ENCODE measurements at regions not wholly inside any gene's neighbourhood (a gene's known extent, or its start where the extent isn't known, plus 50 kb on each side); places are given as distances from the start of the nearest gene placed in this dataset.

- Histone ChIP-seq H3K9me2 (replicated peaks; ENCODE audit: insufficient read depth, low read length) (no peaks in the 10 kb centered on the region), H3K27me3 (ENCODE audit: low read length) (no peaks in the 10 kb centered on the region), H4K20me1 (ENCODE audit: low read depth, low read length) (no peaks in the 10 kb centered on the region), H3K4me3 (ENCODE audit: insufficient read depth, low read length, poor library complexity, severe bottlenecking) (no peak overlapping the region), H3K9me3 (ENCODE audit: insufficient read depth, low read length) (no peaks in the 10 kb centered on the region), H3K4me2 (ENCODE audit: low read depth, low read length, poor library complexity, severe bottlenecking) (no peak overlapping the region), H2AFZ (ENCODE audit: low read depth, low read length, severe bottlenecking) (no peak overlapping the region), H3K79me2 (ENCODE audit: insufficient read depth, low read length) (no peaks in the 10 kb centered on the region), H3K36me3 (ENCODE audit: low read length) (no peaks in the 10 kb centered on the region), H3F3A (ENCODE audit: insufficient read depth) (no peaks in the 10 kb centered on the region), H3K27ac (ENCODE audit: low read depth, low read length) (no peak overlapping the region), H3K9ac (ENCODE audit: low read length) (no peak overlapping the region)
- TF ChIP-seq EZH2phosphoT487 (conservative IDR thresholded peaks at IDR 0.05; ENCODE audit: low read length) = no peak
- TF ChIP-seq, protein P1, sequence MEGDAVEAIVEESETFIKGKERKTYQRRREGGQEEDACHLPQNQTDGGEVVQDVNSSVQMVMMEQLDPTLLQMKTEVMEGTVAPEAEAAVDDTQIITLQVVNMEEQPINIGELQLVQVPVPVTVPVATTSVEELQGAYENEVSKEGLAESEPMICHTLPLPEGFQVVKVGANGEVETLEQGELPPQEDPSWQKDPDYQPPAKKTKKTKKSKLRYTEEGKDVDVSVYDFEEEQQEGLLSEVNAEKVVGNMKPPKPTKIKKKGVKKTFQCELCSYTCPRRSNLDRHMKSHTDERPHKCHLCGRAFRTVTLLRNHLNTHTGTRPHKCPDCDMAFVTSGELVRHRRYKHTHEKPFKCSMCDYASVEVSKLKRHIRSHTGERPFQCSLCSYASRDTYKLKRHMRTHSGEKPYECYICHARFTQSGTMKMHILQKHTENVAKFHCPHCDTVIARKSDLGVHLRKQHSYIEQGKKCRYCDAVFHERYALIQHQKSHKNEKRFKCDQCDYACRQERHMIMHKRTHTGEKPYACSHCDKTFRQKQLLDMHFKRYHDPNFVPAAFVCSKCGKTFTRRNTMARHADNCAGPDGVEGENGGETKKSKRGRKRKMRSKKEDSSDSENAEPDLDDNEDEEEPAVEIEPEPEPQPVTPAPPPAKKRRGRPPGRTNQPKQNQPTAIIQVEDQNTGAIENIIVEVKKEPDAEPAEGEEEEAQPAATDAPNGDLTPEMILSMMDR (IDR thresholded peaks at IDR 0.05; ENCODE audit: insufficient read depth, low read length, poor library complexity, severe bottlenecking) = no peak
Observed at GRCh38 chr14:40691066-40691465, 915.6 kb upstream of the LRFN5 start.

DNA sequence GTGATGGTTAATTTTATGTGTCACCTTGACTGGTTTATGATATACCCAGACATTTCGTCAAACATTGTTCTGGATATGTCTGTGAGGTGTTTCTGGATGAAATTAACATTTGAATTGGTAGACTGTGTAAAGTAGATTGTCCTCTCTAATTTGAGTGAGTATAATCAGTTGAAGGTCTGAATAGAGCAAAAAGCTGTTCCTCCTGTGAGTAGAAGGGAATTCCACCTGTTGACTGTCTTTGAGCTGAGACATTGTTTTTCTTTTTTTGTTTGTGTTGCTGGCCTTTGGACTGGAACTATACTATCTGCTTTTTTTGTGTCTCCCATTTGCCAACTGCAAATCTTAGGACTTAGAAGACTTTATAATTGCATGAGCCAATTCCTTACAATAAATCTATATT, 920.9 kb upstream of the LRFN5 start:
- TF ChIP-seq EZH2phosphoT487 (conservative IDR thresholded peaks at IDR 0.05; ENCODE audit: low read length) = no peak
- TF ChIP-seq, protein P1 (IDR thresholded peaks at IDR 0.05; ENCODE audit: insufficient read depth, low read length, poor library complexity, severe bottlenecking) = no peak
- Histone ChIP-seq H2AFZ (ENCODE audit: low read depth, low read length, severe bottlenecking) (peak overlapping the region; percentile 79), H3K9ac (ENCODE audit: low read length) (no peak overlapping the region), H3K79me2 (ENCODE audit: insufficient read depth, low read length) (no peaks in the 10 kb centered on the region), H3K36me3 (ENCODE audit: low read length) (no peaks in the 10 kb centered on the region), H3K27me3 (ENCODE audit: low read length) (no peaks in the 10 kb centered on the region), H3K9me2 (replicated peaks; ENCODE audit: insufficient read depth, low read length) (no peaks in the 10 kb centered on the region), H3K4me3 (ENCODE audit: insufficient read depth, low read length, poor library complexity, severe bottlenecking) (no peak overlapping the region), H3K27ac (ENCODE audit: low read depth, low read length) (no peak overlapping the region), H3K9me3 (ENCODE audit: insufficient read depth, low read length) (no peaks in the 10 kb centered on the region), H3F3A (ENCODE audit: insufficient read depth) (no peaks in the 10 kb centered on the region), H3K4me2 (ENCODE audit: low read depth, low read length, poor library complexity, severe bottlenecking) (no peak overlapping the region), H4K20me1 (ENCODE audit: low read depth, low read length) (no peaks in the 10 kb centered on the region)

DNA sequence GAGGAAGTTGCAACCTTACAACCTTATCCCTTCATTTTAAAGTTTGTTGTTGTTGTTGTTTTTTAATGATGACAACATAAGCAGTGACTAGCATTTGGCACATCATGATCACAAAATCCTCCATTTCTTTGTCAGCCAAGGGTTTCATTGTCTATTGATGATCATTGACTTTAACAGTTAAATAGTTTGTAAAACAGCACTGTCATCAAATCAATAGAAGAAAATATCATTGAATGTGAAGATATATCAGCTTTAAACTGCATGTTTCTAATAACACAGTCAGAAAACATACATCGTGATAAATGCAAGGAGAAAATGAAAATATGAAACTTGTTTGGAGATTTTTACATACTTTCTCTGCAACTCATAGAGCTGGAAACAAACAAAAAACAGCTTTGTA, 922.3 kb upstream of the LRFN5 start:
- H4K20me1 ChIP-seq (ENCODE audit: low read depth, low read length) = no peaks in the 10 kb centered on the region
- no peaks in the 10 kb centered on the region for H3K27me3 ChIP-seq (ENCODE audit: low read length)
- no peaks in the 10 kb centered on the region for H3K9me3 ChIP-seq (ENCODE audit: insufficient read depth, low read length)
- H3K27ac ChIP-seq (ENCODE audit: low read depth, low read length) = no peak overlapping the region
- no peak overlapping the region for H3K4me3 ChIP-seq (ENCODE audit: insufficient read depth, low read length, poor library complexity, severe bottlenecking)
- no peak overlapping the region for H3K9ac ChIP-seq (ENCODE audit: low read length)
- H3K4me2 ChIP-seq (ENCODE audit: low read depth, low read length, poor library complexity, severe bottlenecking) = no peak overlapping the region
- no peaks in the 10 kb centered on the region for H3K36me3 ChIP-seq (ENCODE audit: low read length)
- no peak for TF ChIP-seq EZH2phosphoT487 (conservative IDR thresholded peaks at IDR 0.05; ENCODE audit: low read length)
- TF ChIP-seq, protein P1 (IDR thresholded peaks at IDR 0.05; ENCODE audit: insufficient read depth, low read length, poor library complexity, severe bottlenecking) = no peak
- no peaks in the 10 kb centered on the region for H3F3A ChIP-seq (ENCODE audit: insufficient read depth)
- H2AFZ ChIP-seq (ENCODE audit: low read depth, low read length, severe bottlenecking) = peak overlapping the region; percentile 79
- no peaks in the 10 kb centered on the region for H3K79me2 ChIP-seq (ENCODE audit: insufficient read depth, low read length)
- H3K9me2 ChIP-seq (replicated peaks; ENCODE audit: insufficient read depth, low read length) = no peaks in the 10 kb centered on the region
